Esophagus squamous epithelium (tissue), 4 donors: ENCODE measurements at regions not wholly inside any gene's neighbourhood (a gene's known extent, or its start where the extent isn't known, plus 50 kb on each side); places are given as distances from the start of the nearest gene placed in this dataset.

Experiments used
- POLR2A ChIP-seq, 4 donors: fragments of 450-650 bp; IDR thresholded peaks; one replicate each; pipeline ENCODE4 v1.6.1; 2017; ENCODE audit warnings: antibody characterized with exemption in 4 of 4, mild to moderate bottlenecking in 4 of 4, moderate library complexity in 3 of 4
- TF ChIP-seq, protein P1 (sequence below), 6 experiments: fragments of 450-650 bp in 4 of 6; fragments of 200-600 bp in 2 of 6; sonication (generic) in 2 of 6; IDR thresholded peaks; one replicate each; pipeline ENCODE4 v1.5.1; 2016 to 2019; ENCODE audit warnings: antibody characterized with exemption in 6 of 6, mild to moderate bottlenecking in 4 of 6, moderate library complexity in 4 of 6

GRCh38 chr12:73950507-73950906 lies 587.1 kb upstream of the ATXN7L3B start:
- TF ChIP-seq, protein P1, sequence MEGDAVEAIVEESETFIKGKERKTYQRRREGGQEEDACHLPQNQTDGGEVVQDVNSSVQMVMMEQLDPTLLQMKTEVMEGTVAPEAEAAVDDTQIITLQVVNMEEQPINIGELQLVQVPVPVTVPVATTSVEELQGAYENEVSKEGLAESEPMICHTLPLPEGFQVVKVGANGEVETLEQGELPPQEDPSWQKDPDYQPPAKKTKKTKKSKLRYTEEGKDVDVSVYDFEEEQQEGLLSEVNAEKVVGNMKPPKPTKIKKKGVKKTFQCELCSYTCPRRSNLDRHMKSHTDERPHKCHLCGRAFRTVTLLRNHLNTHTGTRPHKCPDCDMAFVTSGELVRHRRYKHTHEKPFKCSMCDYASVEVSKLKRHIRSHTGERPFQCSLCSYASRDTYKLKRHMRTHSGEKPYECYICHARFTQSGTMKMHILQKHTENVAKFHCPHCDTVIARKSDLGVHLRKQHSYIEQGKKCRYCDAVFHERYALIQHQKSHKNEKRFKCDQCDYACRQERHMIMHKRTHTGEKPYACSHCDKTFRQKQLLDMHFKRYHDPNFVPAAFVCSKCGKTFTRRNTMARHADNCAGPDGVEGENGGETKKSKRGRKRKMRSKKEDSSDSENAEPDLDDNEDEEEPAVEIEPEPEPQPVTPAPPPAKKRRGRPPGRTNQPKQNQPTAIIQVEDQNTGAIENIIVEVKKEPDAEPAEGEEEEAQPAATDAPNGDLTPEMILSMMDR (IDR thresholded peaks at IDR 0.05) = no peak
- no peak for TF ChIP-seq POLR2A (IDR thresholded peaks at IDR 0.05)
